ENCODE measurements at regions not wholly inside any gene's neighbourhood (a gene's known extent, or its start where the extent isn't known, plus 50 kb on each side); places are given as distances from the start of the nearest gene placed in this dataset.

GRCh38 chr12:60027266-60027665 is 431.4 kb downstream of the SLC16A7 start:
- ChIA-PET POLR2A (ENCODE audit: unreplicated experiment) (no interaction called here), CTCF (no interaction called here)

GRCh38 chr12:60034147-60034546 is 438.3 kb downstream of the SLC16A7 start:
- no peak overlapping the region for H3K27ac ChIP-seq
- no TSS peak for BruUV-seq (replicated peaks)
- no peaks in the 10 kb centered on the region for H3K4me1 ChIP-seq (replicated peaks; ENCODE audit: insufficient read depth)
- ChIA-PET CTCF (no interaction called here), POLR2A (ENCODE audit: unreplicated experiment) (no interaction called here)
- no peak overlapping the region for H3K4me2 ChIP-seq
- no peaks in the 10 kb centered on the region for H3K27me3 ChIP-seq (ENCODE audit: insufficient read depth, low read depth)
- no peak overlapping the region for H3K4me3 ChIP-seq
- H4K20me1 ChIP-seq (ENCODE audit: insufficient read depth), result no peaks in the 10 kb centered on the region
- TF ChIP-seq CTCF (conservative IDR thresholded peaks at IDR 0.05), result no peak
- no peak for TF ChIP-seq EZH2 (IDR thresholded peaks at IDR 0.05; ENCODE audit: low read depth)
- no peak for DNase-seq
- H3K36me3 ChIP-seq (ENCODE audit: low read depth), result no peaks in the 10 kb centered on the region
- intact Hi-C loops (cut with micrococcal nuclease; ENCODE audit: unreplicated experiment), result loop anchor here (1.0 kb wide), 1 partner anchor 9 kb away; no protein-coding TSS in a partner anchor
- no peaks in the 10 kb centered on the region for H3K9me3 ChIP-seq (ENCODE audit: insufficient read depth, low read depth)
- H3K9me2 ChIP-seq (ENCODE audit: insufficient read depth), result 0 out of 2 replicates have a peak, but pooled peaks cover 3% of the 10 kb centered on the region
- H3F3A ChIP-seq (ENCODE audit: insufficient read depth, low read depth), result no peaks in the 10 kb centered on the region
- no peak overlapping the region for H2AFZ ChIP-seq
- no peaks in the 10 kb centered on the region for H3K79me2 ChIP-seq (ENCODE audit: low read depth)

More at GRCh38 chr12:60027266-60027665, 431.4 kb downstream of the SLC16A7 start:
- no peak overlapping the region for H3K4me2 ChIP-seq
- no peak overlapping the region for H3K27ac ChIP-seq
- H3K9me3 ChIP-seq (ENCODE audit: insufficient read depth, low read depth), result no peaks in the 10 kb centered on the region
- intact Hi-C loops (cut with micrococcal nuclease; ENCODE audit: unreplicated experiment), result no loop called here
- H3F3A ChIP-seq (ENCODE audit: insufficient read depth, low read depth), result no peaks in the 10 kb centered on the region
- no TSS peak for BruUV-seq (replicated peaks)
- H2AFZ ChIP-seq, result no peak overlapping the region
- no peaks in the 10 kb centered on the region for H3K36me3 ChIP-seq (ENCODE audit: low read depth)
- H3K79me2 ChIP-seq (ENCODE audit: low read depth), result no peaks in the 10 kb centered on the region
- DNase-seq, result no peak
- no peaks in the 10 kb centered on the region for H4K20me1 ChIP-seq (ENCODE audit: insufficient read depth)
- H3K4me1 ChIP-seq (replicated peaks; ENCODE audit: insufficient read depth), result no peaks in the 10 kb centered on the region
- TF ChIP-seq CTCF (conservative IDR thresholded peaks at IDR 0.05) (no peak), EZH2 (IDR thresholded peaks at IDR 0.05; ENCODE audit: low read depth) (no peak)
- no peak overlapping the region for H3K4me3 ChIP-seq
- H3K27me3 ChIP-seq (ENCODE audit: insufficient read depth, low read depth), result no peaks in the 10 kb centered on the region
- 0 out of 2 replicates have a peak, but pooled peaks cover 3% of the 10 kb centered on the region for H3K9me2 ChIP-seq (ENCODE audit: insufficient read depth)

GRCh38 chr12:60035835-60036234 is 440.0 kb downstream of the SLC16A7 start:
- DNase-seq, result no peak
- ChIA-PET CTCF (interaction anchor here (0.6 kb wide), 1 partner anchor 173 kb away, joined by 8 read pairs; no protein-coding TSS in a partner anchor), POLR2A (ENCODE audit: unreplicated experiment) (no interaction called here)
- Histone ChIP-seq H3K36me3 (ENCODE audit: low read depth) (no peaks in the 10 kb centered on the region), H3K4me2 (no peak overlapping the region), H3K9me2 (ENCODE audit: insufficient read depth) (0 out of 2 replicates have a peak, but pooled peaks cover 1% of the 10 kb centered on the region), H3K27me3 (ENCODE audit: insufficient read depth, low read depth) (no peaks in the 10 kb centered on the region), H3K4me3 (no peak overlapping the region), H3K9me3 (ENCODE audit: insufficient read depth, low read depth) (no peaks in the 10 kb centered on the region), H3K4me1 (replicated peaks; ENCODE audit: insufficient read depth) (no peaks in the 10 kb centered on the region), H3K27ac (no peak overlapping the region), H3F3A (ENCODE audit: insufficient read depth, low read depth) (no peaks in the 10 kb centered on the region), H2AFZ (no peak overlapping the region), H4K20me1 (ENCODE audit: insufficient read depth) (no peaks in the 10 kb centered on the region), H3K79me2 (ENCODE audit: low read depth) (no peaks in the 10 kb centered on the region)
- intact Hi-C loops (cut with micrococcal nuclease; ENCODE audit: unreplicated experiment), result no loop called here
- TF ChIP-seq EZH2 (IDR thresholded peaks at IDR 0.05; ENCODE audit: low read depth), result no peak
- TF ChIP-seq CTCF (conservative IDR thresholded peaks at IDR 0.05), result no peak
- no TSS peak for BruUV-seq (replicated peaks)
